Mammary epithelial cell (primary cell): ENCODE measurements at regions not wholly inside any gene's neighbourhood (a gene's known extent, or its start where the extent isn't known, plus 50 kb on each side); places are given as distances from the start of the nearest gene placed in this dataset.

Source experiments
- CTCF ChIP-seq, 2 donors: IDR thresholded peaks in 1 of 2; conservative IDR thresholded peaks in 1 of 2; 2 replicates each; pipeline ENCODE4 v1.5.1; 2011 to 2012; ENCODE audit warnings: inconsistent platforms in 2 of 2, low read length in 2 of 2, mild to moderate bottlenecking in 2 of 2, control low read depth in 1 of 2, low read depth in 1 of 2; ENCODE audit not compliant: insufficient read depth in 1 of 2; ENCODE audit errors: extremely low read depth in 1 of 2
- EZH2 ChIP-seq: IDR thresholded peaks from 2 replicates; pipeline ENCODE4 v1.6.1; 2012; ENCODE audit warnings: low read length, inconsistent platforms, borderline replicate concordance

DNA sequence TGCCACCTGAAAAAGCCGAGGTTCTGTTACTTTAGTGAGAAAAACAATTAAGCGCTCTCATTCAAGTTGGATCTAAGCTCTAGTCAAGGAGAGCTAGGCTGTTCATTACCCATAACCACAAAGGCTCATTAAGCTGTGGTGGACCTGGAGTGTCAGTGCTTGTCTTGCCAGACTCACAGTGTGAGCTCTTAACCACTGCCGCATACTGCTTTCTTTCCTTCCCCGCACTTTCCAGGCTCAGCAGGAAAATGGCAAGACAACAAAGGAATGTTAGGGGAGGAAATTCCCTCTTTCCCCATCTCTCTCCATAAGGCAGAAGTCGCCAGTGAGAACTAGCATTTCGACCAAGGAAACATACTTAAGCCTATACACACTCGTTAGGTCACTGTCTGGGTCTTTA is 467.3 kb downstream of the ENC1 start:
- TF ChIP-seq CTCF (conservative IDR thresholded peaks at IDR 0.05 in 1 of 2, IDR thresholded peaks at IDR 0.05 in 1 of 2; ENCODE audit: extremely low read depth in 1 of 2, insufficient read depth in 1 of 2, low read depth in 1 of 2, low read length in 2 of 2) (no peak), EZH2 (no peak)
